ENCODE measurements at regions not wholly inside any gene's neighbourhood (a gene's known extent, or its start where the extent isn't known, plus 50 kb on each side); places are given as distances from the start of the nearest gene placed in this dataset.

DNA sequence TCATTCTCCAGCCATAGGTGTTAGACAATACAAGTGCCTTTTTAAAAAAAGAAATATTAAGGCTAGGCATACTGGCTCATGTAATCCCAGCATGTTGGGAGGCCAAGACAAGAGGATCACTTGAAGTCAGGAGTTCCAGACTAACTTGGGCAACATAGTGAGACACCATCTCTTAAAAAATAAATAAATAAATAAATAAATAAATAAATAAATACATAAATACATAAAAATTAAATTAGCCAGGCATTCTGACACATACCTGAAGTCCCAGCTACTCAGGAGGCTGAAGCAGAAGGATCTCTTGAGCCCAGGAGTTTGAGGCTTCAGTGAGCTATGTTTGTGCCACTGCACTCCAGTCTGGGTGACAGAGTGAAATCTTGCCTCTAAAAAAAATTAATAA is 85.8 kb upstream of the ATP1B1 start:
- no peak overlapping the region for H3K4me3 Mint-ChIP-seq (ENCODE audit: unreplicated experiment)
- DNase-seq (ENCODE audit: low spot score), result no peak
- no peaks in the 10 kb centered on the region for H3K9me3 Mint-ChIP-seq (ENCODE audit: unreplicated experiment)
- H3K27me3 Mint-ChIP-seq (ENCODE audit: unreplicated experiment), result no peaks in the 10 kb centered on the region
- H3K27ac Mint-ChIP-seq (ENCODE audit: unreplicated experiment), result no peak overlapping the region
- no peaks in the 10 kb centered on the region for H3K4me1 Mint-ChIP-seq (ENCODE audit: unreplicated experiment)
- TF ChIP-seq CTCF (IDR thresholded peaks at IDR 0.05; ENCODE audit: unreplicated experiment), result no peak
- H3K36me3 Mint-ChIP-seq (ENCODE audit: low read depth, unreplicated experiment), result no peaks in the 10 kb centered on the region

GRCh38 chr1:169022648-169023047 is 83.8 kb upstream of the ATP1B1 start:
- DNase-seq (ENCODE audit: low spot score), result no peak
- H3K27ac Mint-ChIP-seq (ENCODE audit: unreplicated experiment), result no peak overlapping the region
- no peaks in the 10 kb centered on the region for H3K27me3 Mint-ChIP-seq (ENCODE audit: unreplicated experiment)
- H3K9me3 Mint-ChIP-seq (ENCODE audit: unreplicated experiment), result no peaks in the 10 kb centered on the region
- no peak for TF ChIP-seq CTCF (IDR thresholded peaks at IDR 0.05; ENCODE audit: unreplicated experiment)
- H3K4me1 Mint-ChIP-seq (ENCODE audit: unreplicated experiment), result no peaks in the 10 kb centered on the region
- H3K36me3 Mint-ChIP-seq (ENCODE audit: low read depth, unreplicated experiment), result no peaks in the 10 kb centered on the region
- no peak overlapping the region for H3K4me3 Mint-ChIP-seq (ENCODE audit: unreplicated experiment)

DNA sequence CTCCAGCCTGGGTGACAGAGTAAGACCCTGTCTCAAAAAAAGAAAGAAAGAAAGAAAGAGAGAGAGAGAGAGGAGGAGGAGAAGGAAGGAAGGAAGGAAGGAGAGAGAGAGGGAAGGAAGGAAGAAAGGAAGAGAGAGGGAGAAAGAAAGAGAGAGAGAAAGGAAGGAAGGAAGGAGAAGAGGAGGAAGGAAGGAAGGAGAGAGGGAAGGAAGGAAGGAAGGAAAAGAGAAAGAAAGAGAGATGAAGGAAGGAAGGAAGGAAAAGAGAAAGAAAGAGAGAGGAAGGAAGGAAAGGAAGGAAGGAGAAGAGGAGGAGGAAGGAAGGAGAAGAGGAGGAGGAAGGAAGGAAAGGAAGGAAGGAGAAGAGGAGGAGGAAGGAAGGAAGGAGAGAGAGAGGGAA is 82.2 kb upstream of the ATP1B1 start:
- H3K27ac Mint-ChIP-seq (ENCODE audit: unreplicated experiment), result no peak overlapping the region
- H3K36me3 Mint-ChIP-seq (ENCODE audit: low read depth, unreplicated experiment), result no peaks in the 10 kb centered on the region
- H3K27me3 Mint-ChIP-seq (ENCODE audit: unreplicated experiment), result no peaks in the 10 kb centered on the region
- H3K4me1 Mint-ChIP-seq (ENCODE audit: unreplicated experiment), result no peaks in the 10 kb centered on the region
- no peak overlapping the region for H3K4me3 Mint-ChIP-seq (ENCODE audit: unreplicated experiment)
- DNase-seq (ENCODE audit: low spot score), result no peak
- TF ChIP-seq CTCF (IDR thresholded peaks at IDR 0.05; ENCODE audit: unreplicated experiment), result no peak
- no peaks in the 10 kb centered on the region for H3K9me3 Mint-ChIP-seq (ENCODE audit: unreplicated experiment)

DNA sequence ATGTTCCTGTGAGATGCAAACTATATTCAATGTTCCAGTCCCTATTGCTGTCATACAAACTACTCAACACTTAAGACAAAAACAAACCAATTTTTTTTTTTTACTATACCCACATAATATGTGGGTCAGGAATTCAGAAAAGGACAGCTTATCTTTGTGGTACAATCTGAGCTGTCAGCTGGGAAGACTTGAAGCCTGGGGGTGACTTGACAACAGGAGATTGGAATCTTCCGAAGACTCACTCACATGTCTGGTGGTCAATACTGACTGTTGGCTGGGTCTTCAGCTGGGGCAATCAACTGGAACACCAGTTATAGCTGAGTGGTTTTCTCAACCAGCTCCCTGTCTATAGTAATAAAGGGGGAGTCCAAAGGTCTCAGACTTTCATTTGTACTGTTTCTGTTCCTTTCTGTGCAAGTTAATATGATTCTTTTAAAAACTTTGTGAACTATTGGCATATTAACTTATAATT is 81.7 kb upstream of the ATP1B1 start:
- Mint-ChIP-seq H3K4me1 (ENCODE audit: unreplicated experiment) (no peaks in the 10 kb centered on the region), H3K4me3 (ENCODE audit: unreplicated experiment) (no peak overlapping the region), H3K27me3 (ENCODE audit: unreplicated experiment) (no peaks in the 10 kb centered on the region), H3K36me3 (ENCODE audit: low read depth, unreplicated experiment) (no peaks in the 10 kb centered on the region), H3K27ac (ENCODE audit: unreplicated experiment) (no peak overlapping the region), H3K9me3 (ENCODE audit: unreplicated experiment) (no peaks in the 10 kb centered on the region)
- DNase-seq (ENCODE audit: low spot score), result no peak
- TF ChIP-seq CTCF (IDR thresholded peaks at IDR 0.05; ENCODE audit: unreplicated experiment), result no peak

DNA sequence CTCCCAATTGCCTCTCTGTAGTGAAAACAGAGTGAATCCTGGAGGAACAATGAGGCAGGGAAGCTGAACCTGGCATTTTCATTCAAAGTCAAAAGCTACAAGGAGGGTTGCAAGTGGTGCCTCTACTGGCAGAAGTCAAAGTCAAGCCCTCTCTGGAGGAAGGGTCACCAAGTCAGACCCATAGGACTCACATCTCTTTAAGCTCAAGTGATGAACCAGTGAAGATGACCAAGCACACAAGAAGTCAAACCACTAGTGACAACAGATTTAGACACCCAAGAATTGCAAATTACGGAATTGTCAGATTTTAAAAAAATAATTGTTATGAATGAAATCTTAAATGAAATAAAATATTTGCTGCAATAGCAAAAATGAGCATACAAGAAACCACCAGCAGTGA is 81.1 kb upstream of the ATP1B1 start:
- Mint-ChIP-seq H3K36me3 (ENCODE audit: low read depth, unreplicated experiment) (no peaks in the 10 kb centered on the region), H3K4me3 (ENCODE audit: unreplicated experiment) (no peak overlapping the region), H3K9me3 (ENCODE audit: unreplicated experiment) (no peaks in the 10 kb centered on the region), H3K4me1 (ENCODE audit: unreplicated experiment) (no peaks in the 10 kb centered on the region), H3K27me3 (ENCODE audit: unreplicated experiment) (no peaks in the 10 kb centered on the region), H3K27ac (ENCODE audit: unreplicated experiment) (no peak overlapping the region)
- no peak for TF ChIP-seq CTCF (IDR thresholded peaks at IDR 0.05; ENCODE audit: unreplicated experiment)
- no peak for DNase-seq (ENCODE audit: low spot score)

All from endothelial cell (in vitro differentiated cells).